Nucleus accumbens (tissue), 56 donors: ENCODE measurements at regions not wholly inside any gene's neighbourhood (a gene's known extent, or its start where the extent isn't known, plus 50 kb on each side); places are given as distances from the start of the nearest gene placed in this dataset.

Source experiments
- DNase-seq, 56 donors: peaks; one replicate each; lab custom pipeline; 2025; lab: John Stamatoyannopoulos, UW

GRCh38 chr3:182241766-182242488, 530.2 kb downstream of the SOX2 start:
- peak in 55 of 56 donors; percentile 16 to 87 (median 69) for DNase-seq

- no peak for DNase-seq
Observed at GRCh38 chr3:182242489-182242942, 530.8 kb downstream of the SOX2 start.

GRCh38 chr3:182243625-182244024, 531.9 kb downstream of the SOX2 start:
- DNase-seq, result no peak

DNA sequence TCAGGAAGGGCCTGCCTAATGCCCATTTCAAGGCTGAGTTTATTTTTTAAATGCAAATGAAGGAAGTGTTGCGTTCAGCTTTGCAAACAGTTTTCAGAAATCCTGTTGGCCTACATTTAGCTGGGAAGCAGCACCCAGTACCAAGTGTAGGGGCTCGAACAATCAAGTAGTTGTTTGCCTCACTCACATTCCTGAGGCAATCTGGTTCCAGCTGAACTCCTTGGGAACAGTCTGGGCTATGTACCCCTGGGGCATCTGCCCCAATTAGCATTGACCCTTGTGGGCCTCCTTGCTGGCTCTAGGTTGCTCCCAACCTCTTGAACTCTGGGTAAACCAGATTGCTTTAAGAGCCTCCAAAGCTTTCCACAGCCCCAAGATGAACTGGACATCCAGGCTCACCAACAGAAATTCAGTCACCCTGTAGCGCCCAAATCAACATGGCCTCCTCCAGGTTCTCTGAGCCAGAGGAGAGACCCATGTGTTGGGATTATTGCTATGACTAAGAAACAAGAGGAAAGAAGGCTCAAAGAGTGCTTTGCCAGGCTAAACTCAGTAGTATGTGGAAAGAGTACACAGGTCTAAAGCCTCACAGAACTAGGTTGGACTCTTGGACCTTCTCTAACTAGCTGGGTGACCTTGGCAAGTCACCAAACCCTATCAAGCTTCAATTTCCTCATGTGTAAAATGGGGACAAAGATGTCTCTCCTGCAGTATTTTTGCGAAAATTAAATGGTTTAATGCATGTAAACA, 532.7 kb downstream of the SOX2 start:
- peak in 37 of 56 donors; percentile 4 to 80 (median 34) for DNase-seq

GRCh38 chr3:182245059-182245458, 533.3 kb downstream of the SOX2 start:
- DNase-seq, result no peak

DNA sequence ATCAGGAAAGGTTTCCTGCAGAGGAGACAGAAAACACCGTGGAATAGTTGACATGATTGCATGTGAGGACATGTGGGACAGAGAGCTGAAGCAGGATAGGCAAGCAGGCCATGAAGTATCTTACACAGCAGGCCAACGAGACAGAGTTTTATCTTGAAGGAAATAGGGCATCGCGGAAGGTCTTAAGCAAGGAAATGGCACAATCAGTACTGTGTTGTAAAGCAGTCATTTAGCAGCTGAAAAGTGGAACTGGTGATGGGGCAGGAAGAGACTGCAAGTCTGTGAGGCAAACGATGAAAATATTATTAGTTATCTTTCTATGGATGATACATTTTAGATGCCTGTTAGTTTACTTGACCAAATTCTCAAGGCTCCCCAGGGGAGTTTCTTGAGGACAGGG, 535.1 kb downstream of the SOX2 start:
- DNase-seq, result no peak

GRCh38 chr3:182248349-182248880, 536.7 kb downstream of the SOX2 start:
- DNase-seq, result no peak

DNA sequence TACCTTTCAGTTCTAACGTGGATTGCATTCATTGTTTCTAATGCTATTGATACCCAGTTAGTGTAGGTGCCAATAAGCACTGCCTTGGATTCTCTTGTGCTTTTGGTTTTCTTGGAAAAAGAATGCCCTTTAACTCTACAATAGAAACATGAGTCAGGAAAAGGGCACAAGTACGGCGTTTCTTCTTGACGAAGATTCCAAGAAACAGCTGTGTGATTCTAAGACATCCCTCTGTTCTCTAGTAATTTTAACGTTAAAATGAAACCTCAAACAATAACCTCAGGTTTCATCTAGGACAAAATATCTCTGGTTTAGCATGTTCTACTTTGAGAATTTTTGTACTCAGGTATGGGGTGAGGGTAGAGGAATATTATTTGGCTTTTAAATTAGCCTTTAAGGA, 540.5 kb upstream of the ATP11B start:
- DNase-seq, result no peak

GRCh38 chr3:182255158-182255557, 538.1 kb upstream of the ATP11B start:
- no peak for DNase-seq

DNA sequence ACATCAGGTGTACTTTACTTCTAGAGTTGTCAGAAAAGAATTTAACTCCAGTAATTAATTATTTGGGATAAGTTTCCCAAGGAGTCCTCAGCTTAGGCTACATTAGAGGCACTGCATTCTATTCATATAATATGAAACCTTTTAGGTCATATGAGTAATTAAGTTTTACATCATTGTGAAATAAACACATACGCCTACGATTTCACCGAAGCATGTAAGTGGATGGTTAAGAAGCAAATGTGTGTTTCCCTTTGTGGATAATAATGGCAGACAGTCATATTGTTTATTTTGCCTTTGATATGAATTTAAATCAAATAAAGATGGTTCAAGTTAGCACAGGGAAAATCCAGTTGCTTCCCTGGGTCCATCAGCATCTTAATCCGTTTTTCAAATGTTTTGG, 535.9 kb upstream of the ATP11B start:
- DNase-seq, result no peak

- peak in 7 of 56 donors; percentile 1 to 31 (median 11) for DNase-seq
Observed at GRCh38 chr3:182258538-182259177, 534.6 kb upstream of the ATP11B start.

DNA sequence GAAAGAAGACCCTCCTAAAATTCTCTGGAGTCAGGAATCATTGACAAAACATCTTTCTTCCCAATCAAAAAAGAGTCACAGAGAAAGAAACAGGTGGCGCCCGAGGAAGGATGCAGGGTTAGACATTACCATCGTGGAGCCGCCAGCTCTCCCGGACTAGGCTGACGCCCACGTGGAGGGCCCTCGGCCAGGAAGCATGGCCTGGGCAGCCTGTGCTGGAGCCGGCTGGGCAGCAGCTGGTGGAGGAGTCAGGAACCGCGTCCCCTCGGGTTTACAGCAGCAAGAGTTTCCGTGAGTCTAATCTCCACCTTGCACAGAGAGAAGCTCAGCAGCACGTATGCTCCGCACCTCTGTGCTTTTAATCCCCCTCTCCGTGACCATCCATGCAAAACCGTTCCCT, 533.7 kb upstream of the ATP11B start:
- DNase-seq, result peak in 46 of 56 donors; percentile 1 to 82 (median 48)

DNA sequence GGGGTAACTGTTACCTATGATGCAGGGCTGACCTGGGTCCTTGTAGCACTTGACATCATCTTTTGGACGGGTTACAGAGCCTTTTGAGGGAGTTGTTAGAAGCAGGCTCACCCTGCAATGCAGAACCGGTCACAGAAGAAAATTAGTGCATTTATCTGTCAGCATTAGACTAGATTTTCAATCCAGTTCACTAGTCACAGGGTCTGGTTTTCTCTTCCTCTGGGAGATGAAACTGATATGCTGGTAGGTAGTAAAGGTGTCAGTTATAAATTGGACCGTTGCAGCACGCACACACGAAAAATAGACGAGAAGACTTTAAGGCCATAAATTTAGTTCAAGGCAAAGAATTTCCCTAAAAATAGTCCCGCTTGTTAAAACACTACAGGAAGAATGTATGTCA, 532.3 kb upstream of the ATP11B start:
- no peak for DNase-seq

DNA sequence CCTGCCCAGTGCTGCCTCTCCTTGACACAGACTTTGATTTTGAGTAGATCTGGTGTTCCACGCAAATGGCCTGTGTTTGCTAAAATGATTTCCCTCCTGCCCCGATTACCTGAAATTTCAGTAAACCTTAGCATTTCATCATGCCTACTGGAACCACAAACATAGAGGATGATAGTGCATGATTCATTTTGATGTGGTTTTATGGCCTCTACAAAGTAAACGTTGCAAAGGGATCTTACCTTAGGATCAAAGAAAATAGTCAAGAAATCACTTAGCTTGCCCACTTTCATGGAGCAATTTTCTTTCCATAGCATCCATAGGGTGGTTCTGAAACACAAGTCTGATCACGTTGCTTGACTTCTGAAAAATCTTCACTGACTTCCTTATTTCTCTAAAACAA, 524.6 kb upstream of the ATP11B start:
- no peak for DNase-seq

- DNase-seq, result no peak
Observed at GRCh38 chr3:182276512-182276911, 516.8 kb upstream of the ATP11B start.

GRCh38 chr3:182284793-182285192, 508.5 kb upstream of the ATP11B start:
- no peak for DNase-seq

DNA sequence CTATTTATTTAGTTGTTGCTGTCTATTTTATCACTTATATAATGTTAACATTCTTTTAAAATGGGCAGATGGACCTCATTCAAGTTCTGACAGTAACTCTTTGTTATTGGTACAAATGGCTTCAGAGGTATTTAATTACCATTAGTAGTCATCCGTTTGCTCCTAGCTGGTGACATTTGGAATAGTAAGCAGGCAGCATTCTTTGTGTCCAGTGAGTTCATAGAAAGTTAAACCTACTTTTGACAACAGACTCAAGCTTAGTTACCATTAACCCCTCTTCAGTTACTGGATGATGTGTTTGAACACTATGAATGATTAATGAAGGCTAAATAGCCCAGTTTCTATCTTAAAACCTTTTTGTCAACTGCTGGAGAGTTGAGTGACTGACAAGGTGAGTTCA, 500.7 kb upstream of the ATP11B start:
- no peak for DNase-seq

- DNase-seq, result no peak
Observed at GRCh38 chr3:182294256-182294655, 499.0 kb upstream of the ATP11B start.

DNA sequence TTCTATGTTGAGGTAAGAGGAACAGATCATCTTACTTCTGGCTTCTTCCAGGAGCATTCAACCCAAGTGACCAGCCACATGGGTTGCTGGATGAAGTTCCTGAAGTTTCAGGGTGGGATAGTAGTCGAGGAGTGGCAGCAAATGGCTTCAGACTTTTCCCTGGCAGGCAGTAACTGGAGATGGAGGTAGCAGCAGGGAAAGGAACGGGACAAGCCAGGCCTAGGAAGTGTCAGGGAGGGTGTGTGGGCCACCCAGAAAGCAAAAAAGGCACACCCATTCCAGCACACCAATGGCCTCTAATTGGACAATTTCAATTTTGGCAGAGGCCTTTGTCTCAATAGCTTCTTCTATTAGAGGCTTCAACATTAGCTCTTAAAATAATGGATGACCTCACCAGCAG, 498.6 kb upstream of the ATP11B start:
- DNase-seq, result no peak

- peak in 1 of 56 donors; percentile 1 for DNase-seq
Observed at GRCh38 chr3:182300266-182300665, 493.0 kb upstream of the ATP11B start.

DNA sequence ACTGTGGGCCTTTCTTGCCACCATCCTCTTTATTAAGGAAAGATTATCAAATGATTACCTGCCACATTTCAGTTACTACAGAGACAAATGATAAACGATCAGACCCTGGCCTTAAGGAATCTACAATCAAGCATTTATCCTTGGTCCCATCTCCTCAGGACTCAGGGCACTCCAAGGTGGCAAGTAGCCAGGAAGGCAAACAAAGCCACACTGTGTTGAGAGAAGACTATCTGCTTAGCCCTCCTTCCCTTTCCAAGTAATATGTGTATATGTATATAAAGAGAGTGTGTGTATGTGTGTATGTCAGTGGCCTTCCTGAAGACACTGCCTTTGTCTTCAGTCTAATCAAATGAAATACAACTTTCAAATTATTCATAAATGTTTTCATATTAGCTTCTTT, 490.1 kb upstream of the ATP11B start:
- DNase-seq, result peak in 24 of 56 donors; percentile 6 to 55 (median 22)
